OCI-LY3 (cell line): ENCODE measurements at regions not wholly inside any gene's neighbourhood (a gene's known extent, or its start where the extent isn't known, plus 50 kb on each side); places are given as distances from the start of the nearest gene placed in this dataset.

ENCODE experiments used
- H2AFZ ChIP-seq: fragments of 200-600, 300-600 bp; shearing (Covaris generic); 2 replicates; pipeline ENCODE4 v1.6.0; 2014; ENCODE audit warnings: antibody characterized with exemption, low read depth, low read length
- H3K27ac ChIP-seq: fragments of 200-600, 300-600 bp; sonication (generic); 2 replicates; pipeline ENCODE4 v1.5.1; 2014; ENCODE audit warnings: mild to moderate bottlenecking, low read length, moderate library complexity, mixed read lengths
- H3K27me3 ChIP-seq: fragments of 200-600, 300-600 bp; sonication (generic); 2 replicates; pipeline ENCODE4 v1.6.1; 2014; ENCODE audit warnings: low read depth, low read length, mixed read lengths
- H3K36me3 ChIP-seq: fragments of 200-600, 300-600 bp; sonication (generic); replicated peaks from 2 replicates; pipeline ENCODE3; 2014; ENCODE audit warnings: low read depth, low read length, mixed read lengths
- H3K4me1 ChIP-seq: fragments of 300-600, 200-600 bp; sonication (generic); 2 replicates; pipeline ENCODE4 v1.6.1; 2014; ENCODE audit warnings: low read length, mixed read lengths
- H3K4me2 ChIP-seq: fragments of 200-600, 300-600 bp; sonication (generic); 2 replicates; pipeline ENCODE4 v1.6.1; 2014; ENCODE audit warnings: low read length, mixed read lengths
- H3K4me3 ChIP-seq: fragments of 300-600, 200-600 bp; sonication (generic); 2 replicates; pipeline ENCODE4 v1.5.1; 2014; ENCODE audit warnings: antibody characterized with exemption, mild to moderate bottlenecking, low read length, moderate library complexity
- H3K79me2 ChIP-seq: fragments of 300-600, 200-600 bp; shearing (Covaris generic); 2 replicates; pipeline ENCODE4 v1.6.1; 2014; ENCODE audit warnings: mild to moderate bottlenecking, low read length, mixed read lengths
- H3K9ac ChIP-seq: fragments of 300-600, 200-600 bp; shearing (Covaris generic); 2 replicates; pipeline ENCODE4 v1.6.0; 2014; ENCODE audit warnings: mild to moderate bottlenecking, low read length, moderate library complexity
- H3K9me3 ChIP-seq: fragments of 200-600, 300-600 bp; shearing (Covaris generic); 2 replicates; pipeline ENCODE4 v1.6.1; 2014; ENCODE audit warnings: low read length, mixed read lengths; ENCODE audit not compliant: insufficient read depth
- H4K20me1 ChIP-seq: fragments of 200-600, 300-600 bp; sonication (generic); 2 replicates; pipeline ENCODE4 v1.6.1; 2016; ENCODE audit warnings: low read length, mixed read lengths; ENCODE audit not compliant: insufficient read depth
- EZH2phosphoT487 ChIP-seq: fragments of 200-600 bp; shearing (Covaris generic); IDR thresholded peaks from 2 replicates; pipeline ENCODE4 v1.6.1; 2018; ENCODE audit warnings: antibody characterized with exemption, mixed run types, low read depth
- TF ChIP-seq, protein P1 (sequence below): fragments of 200-600, 300-600 bp; sonication (generic); IDR thresholded peaks from 2 replicates; pipeline ENCODE4 v1.5.1; 2014; ENCODE audit warnings: antibody characterized with exemption, low read length, low read depth

DNA sequence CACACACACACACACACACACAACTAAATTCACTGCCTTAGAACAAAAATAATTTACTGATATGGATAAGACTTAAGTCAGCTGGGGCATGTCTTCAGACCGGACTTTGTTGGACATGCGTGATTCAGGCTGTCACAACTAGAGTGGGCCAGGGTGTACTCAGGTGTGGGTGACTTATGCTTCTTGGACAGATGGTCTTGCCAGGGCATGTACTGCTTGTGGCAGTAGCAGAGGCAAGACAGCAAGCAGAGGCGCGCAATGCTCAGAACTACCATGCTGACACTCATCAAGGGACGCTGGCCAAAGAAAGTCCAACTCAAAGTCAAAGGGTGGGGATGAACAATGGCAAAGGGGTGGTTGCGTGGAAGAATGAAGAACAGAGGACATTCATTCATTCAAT, 437.5 kb downstream of the CBLN4 start:
- Histone ChIP-seq H3K4me2 (no peak overlapping the region), H3K4me3 (no peak overlapping the region)

DNA sequence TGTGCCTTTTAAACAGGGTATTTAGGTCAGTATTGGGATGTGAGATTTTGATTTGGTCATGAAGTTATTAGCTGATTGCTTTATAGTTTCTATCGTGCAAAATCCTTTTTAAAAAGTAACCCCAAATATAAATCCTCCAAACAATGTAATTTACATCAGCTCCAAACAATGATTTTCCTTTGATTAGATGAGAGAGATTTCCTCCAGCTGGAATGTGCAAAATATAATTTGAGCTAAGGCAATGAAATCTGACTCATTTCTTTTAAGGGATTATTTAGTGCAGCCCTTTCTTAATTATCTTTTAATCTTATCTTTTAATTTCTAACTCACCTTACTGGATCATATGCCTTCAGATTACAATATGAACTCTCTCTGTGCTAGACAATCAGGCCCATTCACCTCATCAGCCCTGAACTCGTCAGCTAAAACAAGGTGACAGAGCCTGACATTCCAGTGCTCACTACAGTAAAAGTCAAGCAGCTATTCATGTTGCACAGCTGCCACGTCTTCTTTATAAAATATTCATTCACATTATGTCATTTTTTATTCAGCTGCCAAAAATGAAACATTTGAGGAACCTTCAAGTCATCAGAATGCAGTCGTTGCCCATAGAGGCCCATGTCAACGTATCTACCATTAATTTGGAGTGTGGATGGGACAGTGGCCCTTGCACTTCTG, 440.1 kb downstream of the CBLN4 start:
- Histone ChIP-seq H3K9ac (no peak overlapping the region), H3K27me3 (no peaks in the 10 kb centered on the region), H3K4me3 (no peak overlapping the region), H2AFZ (no peak overlapping the region), H3K79me2 (no peaks in the 10 kb centered on the region), H3K27ac (no peak overlapping the region), H3K4me2 (no peak overlapping the region), H4K20me1 (no peaks in the 10 kb centered on the region), H3K4me1 (no peaks in the 10 kb centered on the region), H3K36me3 (no peaks in the 10 kb centered on the region), H3K9me3 (no peaks in the 10 kb centered on the region)
- TF ChIP-seq, protein P1, sequence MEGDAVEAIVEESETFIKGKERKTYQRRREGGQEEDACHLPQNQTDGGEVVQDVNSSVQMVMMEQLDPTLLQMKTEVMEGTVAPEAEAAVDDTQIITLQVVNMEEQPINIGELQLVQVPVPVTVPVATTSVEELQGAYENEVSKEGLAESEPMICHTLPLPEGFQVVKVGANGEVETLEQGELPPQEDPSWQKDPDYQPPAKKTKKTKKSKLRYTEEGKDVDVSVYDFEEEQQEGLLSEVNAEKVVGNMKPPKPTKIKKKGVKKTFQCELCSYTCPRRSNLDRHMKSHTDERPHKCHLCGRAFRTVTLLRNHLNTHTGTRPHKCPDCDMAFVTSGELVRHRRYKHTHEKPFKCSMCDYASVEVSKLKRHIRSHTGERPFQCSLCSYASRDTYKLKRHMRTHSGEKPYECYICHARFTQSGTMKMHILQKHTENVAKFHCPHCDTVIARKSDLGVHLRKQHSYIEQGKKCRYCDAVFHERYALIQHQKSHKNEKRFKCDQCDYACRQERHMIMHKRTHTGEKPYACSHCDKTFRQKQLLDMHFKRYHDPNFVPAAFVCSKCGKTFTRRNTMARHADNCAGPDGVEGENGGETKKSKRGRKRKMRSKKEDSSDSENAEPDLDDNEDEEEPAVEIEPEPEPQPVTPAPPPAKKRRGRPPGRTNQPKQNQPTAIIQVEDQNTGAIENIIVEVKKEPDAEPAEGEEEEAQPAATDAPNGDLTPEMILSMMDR: no peak
- TF ChIP-seq EZH2phosphoT487: no peak

More for the DNA sequence above, 437.5 kb downstream of the CBLN4 start:
- Histone ChIP-seq H3K9ac (no peak overlapping the region), H3K4me1 (no peaks in the 10 kb centered on the region), H3K27ac (no peak overlapping the region), H3K36me3 (no peaks in the 10 kb centered on the region), H3K9me3 (no peaks in the 10 kb centered on the region), H4K20me1 (no peaks in the 10 kb centered on the region), H3K27me3 (no peaks in the 10 kb centered on the region), H3K79me2 (no peaks in the 10 kb centered on the region), H2AFZ (no peak overlapping the region)
- TF ChIP-seq, protein P1: no peak
- TF ChIP-seq EZH2phosphoT487: no peak

DNA sequence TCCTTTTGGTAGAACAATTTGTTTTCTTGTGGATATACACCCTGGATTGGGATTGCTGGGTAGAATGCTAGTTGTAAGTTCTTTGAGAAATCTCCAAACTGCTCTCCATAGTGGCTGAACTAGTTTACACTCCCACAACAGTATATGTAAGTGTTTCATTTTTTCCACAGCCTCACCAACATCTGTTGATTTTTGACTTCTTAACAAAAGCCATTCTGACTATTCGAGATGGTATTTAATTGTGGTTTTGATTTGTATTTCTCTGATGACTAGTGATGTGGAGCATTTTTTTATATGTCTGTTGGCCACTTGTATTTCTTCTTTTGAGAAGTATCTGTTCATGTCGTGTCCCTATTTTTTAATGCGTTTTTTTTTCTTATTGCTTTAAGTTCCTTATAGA, 444.1 kb downstream of the CBLN4 start:
- no peak for TF ChIP-seq EZH2phosphoT487
- TF ChIP-seq, protein P1: no peak
- no peak overlapping the region for H3K27ac ChIP-seq
- no peaks in the 10 kb centered on the region for H3K27me3 ChIP-seq
- H3K79me2 ChIP-seq: no peaks in the 10 kb centered on the region
- no peak overlapping the region for H3K4me3 ChIP-seq
- H3K9me3 ChIP-seq: no peaks in the 10 kb centered on the region
- H3K9ac ChIP-seq: no peak overlapping the region
- H3K4me2 ChIP-seq: no peak overlapping the region
- no peaks in the 10 kb centered on the region for H4K20me1 ChIP-seq
- H3K36me3 ChIP-seq: no peaks in the 10 kb centered on the region
- H3K4me1 ChIP-seq: no peaks in the 10 kb centered on the region
- H2AFZ ChIP-seq: no peak overlapping the region

DNA sequence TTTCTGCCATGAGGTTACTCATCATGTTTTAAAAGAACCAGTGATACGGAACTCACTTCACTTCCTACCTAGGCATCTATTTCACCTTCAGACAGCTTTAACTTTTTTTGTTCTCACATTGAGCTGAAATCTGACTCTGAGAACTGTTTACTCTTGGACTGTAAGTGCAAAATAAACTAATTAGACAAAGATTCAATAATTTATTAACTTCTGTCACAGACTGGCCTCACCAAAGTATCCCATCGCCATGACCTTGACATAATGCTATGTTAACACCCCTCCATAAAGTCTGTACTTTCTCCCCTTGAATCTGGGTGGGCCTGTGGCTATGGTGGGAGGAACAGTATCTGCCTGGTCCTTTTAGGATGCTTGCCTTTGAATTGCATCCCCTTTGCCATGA, 448.1 kb downstream of the CBLN4 start:
- no peak overlapping the region for H3K4me2 ChIP-seq
- TF ChIP-seq EZH2phosphoT487: no peak
- TF ChIP-seq, protein P1: no peak
- H3K79me2 ChIP-seq: no peaks in the 10 kb centered on the region
- H3K4me3 ChIP-seq: no peak overlapping the region
- H3K9ac ChIP-seq: no peak overlapping the region
- H3K27me3 ChIP-seq: no peaks in the 10 kb centered on the region
- no peak overlapping the region for H2AFZ ChIP-seq
- no peaks in the 10 kb centered on the region for H3K4me1 ChIP-seq
- H4K20me1 ChIP-seq: no peaks in the 10 kb centered on the region
- H3K36me3 ChIP-seq: no peaks in the 10 kb centered on the region
- no peak overlapping the region for H3K27ac ChIP-seq
- H3K9me3 ChIP-seq: 0 out of 2 replicates have a peak, but pooled peaks cover 4% of the 10 kb centered on the region
